HL-60 (cell line): ENCODE measurements at regions not wholly inside any gene's neighbourhood (a gene's known extent, or its start where the extent isn't known, plus 50 kb on each side); places are given as distances from the start of the nearest gene placed in this dataset.

Experiments used
- DNase-seq, 2 experiments: peaks; one replicate each; pipeline ENCODE4 v3.0.0-alpha.2; 2010 to 2020; ENCODE audit warnings: low read depth in 1 of 2, low spot score in 1 of 2
- H3K27ac ChIP-seq: fragments of 250-450 bp; sonication (Bioruptor Pico); replicated peaks from 2 replicates; pipeline ENCODE4 v1.5.1; 2020; ENCODE audit warnings: mild to moderate bottlenecking, moderate library complexity
- H3K27me3 ChIP-seq: fragments of 250-450 bp; sonication (Bioruptor Pico); 2 replicates; pipeline ENCODE4 v1.5.1; 2021; ENCODE audit warnings: mild to moderate bottlenecking, moderate library complexity; ENCODE audit not compliant: insufficient read depth, poor library complexity, severe bottlenecking
- H3K4me3 ChIP-seq: replicated peaks from 2 replicates; pipeline ENCODE4 v1.5.1; 2011; ENCODE audit warnings: mild to moderate bottlenecking, control low read depth, low read length; ENCODE audit not compliant: insufficient read depth
- CTCF ChIP-seq: IDR thresholded peaks from one replicate; pipeline ENCODE4 v1.5.1; 2011; ENCODE audit warnings: low read length, control low read depth, inconsistent platforms; ENCODE audit not compliant: insufficient read depth
- GABPA ChIP-seq: IDR thresholded peaks from 2 replicates; pipeline ENCODE4 v1.6.1; 2012; ENCODE audit warnings: low read depth
- POLR2AphosphoS5 ChIP-seq: IDR thresholded peaks from 2 replicates; pipeline ENCODE4 v1.6.1; 2012; ENCODE audit warnings: low read depth
- SPI1 ChIP-seq: IDR thresholded peaks from 2 replicates; pipeline ENCODE4 v1.6.1; 2012; ENCODE audit warnings: low read depth, mild to moderate bottlenecking, borderline replicate concordance
- TF ChIP-seq, protein P1 (sequence below): IDR thresholded peaks from 2 replicates; pipeline ENCODE4 v1.6.1; 2012; ENCODE audit warnings: low read depth; ENCODE audit not compliant: insufficient replicate concordance

DNA sequence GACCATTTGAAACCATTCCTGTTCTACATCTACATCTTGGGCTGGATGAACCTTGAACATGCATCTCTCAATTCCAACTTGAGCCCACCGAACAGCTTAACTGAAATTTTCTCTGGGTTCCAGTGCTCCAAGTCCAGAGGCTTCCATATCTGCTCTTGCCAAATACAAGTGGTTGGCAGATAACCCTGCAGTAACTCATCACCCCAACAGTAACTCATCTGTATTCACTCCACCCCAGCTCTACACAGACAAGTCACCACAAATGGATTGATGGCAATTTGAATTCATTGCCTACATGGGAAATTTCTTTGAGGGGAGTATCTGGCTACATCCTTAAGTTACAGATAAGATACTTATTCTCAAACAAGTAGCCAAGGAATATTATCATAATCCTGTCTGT lies 502.4 kb upstream of the TNP1 start:
- Histone ChIP-seq H3K27me3 (no peaks in the 10 kb centered on the region), H3K4me3 (no peak overlapping the region), H3K27ac (no peak overlapping the region)
- no peak for TF ChIP-seq CTCF
- TF ChIP-seq, protein P1, sequence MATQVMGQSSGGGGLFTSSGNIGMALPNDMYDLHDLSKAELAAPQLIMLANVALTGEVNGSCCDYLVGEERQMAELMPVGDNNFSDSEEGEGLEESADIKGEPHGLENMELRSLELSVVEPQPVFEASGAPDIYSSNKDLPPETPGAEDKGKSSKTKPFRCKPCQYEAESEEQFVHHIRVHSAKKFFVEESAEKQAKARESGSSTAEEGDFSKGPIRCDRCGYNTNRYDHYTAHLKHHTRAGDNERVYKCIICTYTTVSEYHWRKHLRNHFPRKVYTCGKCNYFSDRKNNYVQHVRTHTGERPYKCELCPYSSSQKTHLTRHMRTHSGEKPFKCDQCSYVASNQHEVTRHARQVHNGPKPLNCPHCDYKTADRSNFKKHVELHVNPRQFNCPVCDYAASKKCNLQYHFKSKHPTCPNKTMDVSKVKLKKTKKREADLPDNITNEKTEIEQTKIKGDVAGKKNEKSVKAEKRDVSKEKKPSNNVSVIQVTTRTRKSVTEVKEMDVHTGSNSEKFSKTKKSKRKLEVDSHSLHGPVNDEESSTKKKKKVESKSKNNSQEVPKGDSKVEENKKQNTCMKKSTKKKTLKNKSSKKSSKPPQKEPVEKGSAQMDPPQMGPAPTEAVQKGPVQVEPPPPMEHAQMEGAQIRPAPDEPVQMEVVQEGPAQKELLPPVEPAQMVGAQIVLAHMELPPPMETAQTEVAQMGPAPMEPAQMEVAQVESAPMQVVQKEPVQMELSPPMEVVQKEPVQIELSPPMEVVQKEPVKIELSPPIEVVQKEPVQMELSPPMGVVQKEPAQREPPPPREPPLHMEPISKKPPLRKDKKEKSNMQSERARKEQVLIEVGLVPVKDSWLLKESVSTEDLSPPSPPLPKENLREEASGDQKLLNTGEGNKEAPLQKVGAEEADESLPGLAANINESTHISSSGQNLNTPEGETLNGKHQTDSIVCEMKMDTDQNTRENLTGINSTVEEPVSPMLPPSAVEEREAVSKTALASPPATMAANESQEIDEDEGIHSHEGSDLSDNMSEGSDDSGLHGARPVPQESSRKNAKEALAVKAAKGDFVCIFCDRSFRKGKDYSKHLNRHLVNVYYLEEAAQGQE: no peak
- no peak for TF ChIP-seq POLR2AphosphoS5
- TF ChIP-seq SPI1: no peak
- no peak for TF ChIP-seq GABPA
- no peak for DNase-seq

GRCh38 chr2:217361483-217361880 lies 501.6 kb upstream of the TNP1 start:
- TF ChIP-seq GABPA (no peak), SPI1 (no peak), POLR2AphosphoS5 (no peak), CTCF (no peak)
- TF ChIP-seq, protein P1: no peak
- DNase-seq: no peak

DNA sequence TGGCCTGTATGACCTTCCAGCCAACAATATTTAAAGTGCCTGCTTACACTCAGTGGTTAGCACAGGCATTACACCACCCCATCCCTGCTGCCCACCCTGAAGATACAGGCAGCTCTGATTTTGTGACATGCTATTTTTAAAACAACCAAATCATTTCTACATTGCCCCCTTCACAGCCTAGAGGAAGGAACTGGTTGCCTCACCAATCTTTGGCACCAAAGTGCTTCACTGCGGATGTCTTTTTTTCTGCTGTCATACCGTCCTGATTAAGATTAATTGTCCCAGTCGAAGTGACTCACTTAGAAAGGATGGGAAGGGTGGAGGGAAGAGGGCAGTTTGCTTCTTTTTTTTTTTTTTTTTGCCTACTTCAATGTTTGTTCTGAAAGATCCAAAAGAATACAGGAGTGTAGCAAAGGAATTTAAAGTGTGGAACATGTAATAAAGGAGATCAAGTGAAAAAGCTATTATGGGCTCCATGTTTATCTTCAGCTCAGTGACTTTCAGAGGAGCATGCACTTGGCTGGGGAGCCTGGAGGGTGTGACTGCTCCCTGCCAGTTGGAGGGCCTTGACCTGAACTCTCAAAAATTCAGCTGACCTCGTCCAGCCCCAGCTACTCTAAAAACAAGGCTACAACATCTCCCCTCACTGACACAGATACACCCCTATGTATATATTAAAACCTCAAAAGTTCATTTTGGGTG lies 501.1 kb upstream of the TNP1 start:
- Histone ChIP-seq H3K27ac (no peak overlapping the region), H3K27me3 (no peaks in the 10 kb centered on the region), H3K4me3 (no peak overlapping the region)
- no peak for DNase-seq
- TF ChIP-seq GABPA (no peak), POLR2AphosphoS5 (no peak), SPI1 (no peak), CTCF (no peak)
- TF ChIP-seq, protein P1: no peak

More at GRCh38 chr2:217361483-217361880, 501.6 kb upstream of the TNP1 start:
- H3K4me3 ChIP-seq: no peak overlapping the region
- no peaks in the 10 kb centered on the region for H3K27me3 ChIP-seq
- no peak overlapping the region for H3K27ac ChIP-seq
